Mesenchymal stem cell (in vitro differentiated cells and primary cell): ENCODE measurements at regions not wholly inside any gene's neighbourhood (a gene's known extent, or its start where the extent isn't known, plus 50 kb on each side); places are given as distances from the start of the nearest gene placed in this dataset.

Experiments
- DNase-seq: peaks from one replicate; pipeline ENCODE4 v3.0.0-alpha.2; 2013
- H2AFZ ChIP-seq: one replicate; pipeline ENCODE4 v1.6.1; 2013; ENCODE audit warnings: low read depth, mild to moderate bottlenecking, control low read depth, inconsistent platforms, low read length, moderate library complexity
- H2AK5ac ChIP-seq: 2 replicates; pipeline ENCODE4 v1.6.1; 2013; ENCODE audit warnings: low read length, moderate library complexity, mild to moderate bottlenecking, inconsistent platforms; ENCODE audit not compliant: severe bottlenecking
- H2BK120ac ChIP-seq: one replicate; pipeline ENCODE4 v1.6.1; 2013; ENCODE audit warnings: low read depth, mild to moderate bottlenecking, inconsistent platforms, low read length, moderate library complexity
- H2BK12ac ChIP-seq, 2 experiments: one replicate each; pipeline ENCODE4 v1.6.1; 2013; ENCODE audit warnings: inconsistent platforms in 2 of 2, low read length in 2 of 2, mild to moderate bottlenecking in 2 of 2, moderate library complexity in 2 of 2, control low read depth in 1 of 2
- H2BK15ac ChIP-seq: one replicate; pipeline ENCODE4 v1.6.1; 2013; ENCODE audit warnings: mild to moderate bottlenecking, low read depth, inconsistent platforms; ENCODE audit not compliant: poor library complexity, severe bottlenecking
- H2BK5ac ChIP-seq: 2 replicates; pipeline ENCODE4 v1.6.1; 2013; ENCODE audit warnings: low read depth, mild to moderate bottlenecking, low read length, control low read depth, inconsistent platforms; ENCODE audit not compliant: poor library complexity, severe bottlenecking
- H3K14ac ChIP-seq, 2 experiments: one replicate each; pipeline ENCODE4 v1.6.1; 2013; ENCODE audit warnings: inconsistent platforms in 2 of 2, low read length in 2 of 2, control low read depth in 1 of 2, mild to moderate bottlenecking in 1 of 2, moderate library complexity in 1 of 2
- H3K18ac ChIP-seq, 2 experiments: one replicate each; pipeline ENCODE4 v1.6.1; 2013; ENCODE audit warnings: inconsistent platforms in 2 of 2, low read length in 2 of 2, control low read depth in 1 of 2, low read depth in 1 of 2, mild to moderate bottlenecking in 1 of 2
- H3K23ac ChIP-seq, 2 experiments: one replicate each; pipeline ENCODE4 v1.6.1; 2013; ENCODE audit warnings: inconsistent platforms in 2 of 2, low read length in 2 of 2, mild to moderate bottlenecking in 2 of 2, moderate library complexity in 2 of 2, control low read depth in 1 of 2
- H3K27ac ChIP-seq: 2 replicates; pipeline ENCODE4 v1.5.1; 2013; ENCODE audit warnings: mild to moderate bottlenecking, moderate library complexity, low read length, control low read depth, inconsistent platforms; ENCODE audit not compliant: poor library complexity, severe bottlenecking
- H3K27me3 ChIP-seq, 2 experiments: 2 replicates each; pipeline versions ENCODE4 v1.6.1 to v1.7.0; 2013; ENCODE audit warnings: low read length in 2 of 2, mild to moderate bottlenecking in 2 of 2, moderate library complexity in 2 of 2, control low read depth in 1 of 2, inconsistent platforms in 1 of 2; ENCODE audit not compliant: control insufficient read depth in 1 of 2, insufficient read depth in 1 of 2
- H3K36me3 ChIP-seq, 2 experiments: 2 replicates each; pipeline versions ENCODE4 v1.6.1 to v1.7.0; 2013; ENCODE audit warnings: low read length in 2 of 2, control low read depth in 1 of 2, inconsistent platforms in 1 of 2, low read depth in 1 of 2, mild to moderate bottlenecking in 1 of 2; ENCODE audit not compliant: insufficient read depth in 2 of 2, control insufficient read depth in 1 of 2
- H3K4ac ChIP-seq, 2 experiments: one replicate each; pipeline ENCODE4 v1.6.1; 2013; ENCODE audit warnings: inconsistent platforms in 2 of 2, low read length in 2 of 2, mild to moderate bottlenecking in 2 of 2, moderate library complexity in 2 of 2, control low read depth in 1 of 2, low read depth in 1 of 2
- H3K4me1 ChIP-seq: 2 replicates; pipeline ENCODE4 v1.6.1; 2013; ENCODE audit warnings: low read depth, low read length, control low read depth; ENCODE audit not compliant: control insufficient read depth, insufficient read depth
- H3K4me2 ChIP-seq: 2 replicates; pipeline ENCODE4 v1.6.1; 2013; ENCODE audit warnings: low read length, mild to moderate bottlenecking, inconsistent platforms; ENCODE audit not compliant: poor library complexity, severe bottlenecking
- H3K4me3 ChIP-seq, 2 experiments: 2 replicates each; pipeline versions ENCODE4 v1.5.1 to v1.7.0; 2013; ENCODE audit warnings: low read length in 2 of 2, mild to moderate bottlenecking in 2 of 2, control low read depth in 1 of 2, low read depth in 1 of 2; ENCODE audit not compliant: insufficient read depth in 1 of 2
- H3K79me1 ChIP-seq: replicated peaks from 2 replicates; pipeline ENCODE4 v1.6.1; 2013; ENCODE audit warnings: mild to moderate bottlenecking, control low read depth, low read length, inconsistent platforms; ENCODE audit not compliant: poor library complexity, severe bottlenecking
- H3K9ac ChIP-seq: 2 replicates; pipeline ENCODE4 v1.7.0; 2013; ENCODE audit warnings: mild to moderate bottlenecking, low read length, moderate library complexity
- H3K9me3 ChIP-seq: 2 replicates; pipeline ENCODE4 v1.7.0; 2013; ENCODE audit warnings: mild to moderate bottlenecking, low read length; ENCODE audit not compliant: control insufficient read depth
- H4K8ac ChIP-seq: one replicate; pipeline ENCODE4 v1.6.1; 2013; ENCODE audit warnings: inconsistent platforms, mild to moderate bottlenecking, low read length, moderate library complexity
- H4K91ac ChIP-seq: one replicate; pipeline ENCODE4 v1.6.1; 2013; ENCODE audit warnings: mild to moderate bottlenecking, low read length, inconsistent platforms
- WGBS: methylation state at CpG from one replicate; pipeline ENCODE4 v1.1.7; 2013; ENCODE audit warnings: mixed read lengths; 5-methylcytosine and 5-hydroxymethylcytosine counted together

- no peaks in the 10 kb centered on the region for H3K4me1 ChIP-seq
- no peak overlapping the region for H4K8ac ChIP-seq
- H2BK12ac ChIP-seq: no peak overlapping the region
- H2AFZ ChIP-seq: no peak overlapping the region
- H4K91ac ChIP-seq: no peak overlapping the region
- DNase-seq: no peak
- no peak overlapping the region for H3K9ac ChIP-seq
- no peak overlapping the region for H3K4ac ChIP-seq
- no peak overlapping the region for H3K18ac ChIP-seq
- H2BK15ac ChIP-seq: no peak overlapping the region
- no peaks in the 10 kb centered on the region for H3K27me3 ChIP-seq
- WGBS: no CpG with 5 or more reads among the region's 2 CpGs
- H3K27ac ChIP-seq: no peak overlapping the region
- H3K9me3 ChIP-seq: peaks cover 7% of the 10 kb centered on the region
- no peak overlapping the region for H3K4me2 ChIP-seq
- H2AK5ac ChIP-seq: no peak overlapping the region
- H3K14ac ChIP-seq: no peak overlapping the region
- no peak overlapping the region for H2BK5ac ChIP-seq
- H3K4me3 ChIP-seq: no peak overlapping the region
- H3K79me1 ChIP-seq: no peaks in the 10 kb centered on the region
- H2BK120ac ChIP-seq: no peak overlapping the region
- H3K36me3 ChIP-seq: no peaks in the 10 kb centered on the region
- H3K23ac ChIP-seq: no peak overlapping the region
Observed at GRCh38 chr4:12041828-12042227, 613.1 kb upstream of the HS3ST1 start.

- H2BK5ac ChIP-seq: no peak overlapping the region
- H3K27ac ChIP-seq: no peak overlapping the region
- H3K9ac ChIP-seq: no peak overlapping the region
- no peak overlapping the region for H3K23ac ChIP-seq
- H2BK15ac ChIP-seq: no peak overlapping the region
- no peak overlapping the region for H4K91ac ChIP-seq
- 63% methylated on average over 3 of the region's 3 CpGs for WGBS
- no peak overlapping the region for H2AFZ ChIP-seq
- no peak overlapping the region for H3K4me3 ChIP-seq
- H3K9me3 ChIP-seq: peaks cover 11% of the 10 kb centered on the region
- no peak overlapping the region for H4K8ac ChIP-seq
- H3K4me1 ChIP-seq: no peaks in the 10 kb centered on the region
- no peaks in the 10 kb centered on the region for H3K27me3 ChIP-seq
- no peaks in the 10 kb centered on the region for H3K36me3 ChIP-seq
- no peak for DNase-seq
- H2BK12ac ChIP-seq: no peak overlapping the region
- H2BK120ac ChIP-seq: no peak overlapping the region
- no peak overlapping the region for H2AK5ac ChIP-seq
- no peak overlapping the region for H3K4ac ChIP-seq
- H3K18ac ChIP-seq: no peak overlapping the region
- no peaks in the 10 kb centered on the region for H3K79me1 ChIP-seq
- no peak overlapping the region for H3K14ac ChIP-seq
- H3K4me2 ChIP-seq: no peak overlapping the region
Observed at GRCh38 chr4:12036450-12036849, 607.8 kb upstream of the HS3ST1 start.

- Histone ChIP-seq H2BK12ac (no peak overlapping the region), H3K4ac (no peak overlapping the region), H3K27me3 (no peaks in the 10 kb centered on the region), H3K27ac (no peak overlapping the region), H4K91ac (no peak overlapping the region), H3K14ac (no peak overlapping the region), H2AK5ac (no peak overlapping the region), H3K4me2 (no peak overlapping the region), H3K18ac (no peak overlapping the region), H2BK5ac (no peak overlapping the region), H3K79me1 (no peaks in the 10 kb centered on the region), H3K9ac (no peak overlapping the region), H3K9me3 (peaks cover 20% of the 10 kb centered on the region), H3K36me3 (no peaks in the 10 kb centered on the region), H2BK120ac (no peak overlapping the region), H2BK15ac (no peak overlapping the region), H3K4me1 (no peaks in the 10 kb centered on the region), H2AFZ (no peak overlapping the region), H3K4me3 (no peak overlapping the region), H3K23ac (no peak overlapping the region), H4K8ac (no peak overlapping the region)
- WGBS: 75% methylated on average over 5 of the region's 5 CpGs
- no peak for DNase-seq
Observed at GRCh38 chr4:12028258-12028657, 599.6 kb upstream of the HS3ST1 start.

- no peaks in the 10 kb centered on the region for H3K27me3 ChIP-seq
- DNase-seq: no peak
- H2AK5ac ChIP-seq: no peak overlapping the region
- no peak overlapping the region for H3K4me3 ChIP-seq
- H3K27ac ChIP-seq: no peak overlapping the region
- no peak overlapping the region for H3K18ac ChIP-seq
- H3K4me1 ChIP-seq: no peaks in the 10 kb centered on the region
- no peak overlapping the region for H2BK12ac ChIP-seq
- no peak overlapping the region for H3K14ac ChIP-seq
- no peak overlapping the region for H4K91ac ChIP-seq
- H2BK15ac ChIP-seq: no peak overlapping the region
- no peak overlapping the region for H3K4me2 ChIP-seq
- no peak overlapping the region for H2BK5ac ChIP-seq
- H3K79me1 ChIP-seq: no peaks in the 10 kb centered on the region
- 90% methylated on average over 1 of the region's 2 CpGs for WGBS
- no peaks in the 10 kb centered on the region for H3K36me3 ChIP-seq
- no peak overlapping the region for H3K9ac ChIP-seq
- no peak overlapping the region for H2BK120ac ChIP-seq
- H3K9me3 ChIP-seq: peaks cover 14% of the 10 kb centered on the region
- no peak overlapping the region for H3K4ac ChIP-seq
- no peak overlapping the region for H3K23ac ChIP-seq
- no peak overlapping the region for H4K8ac ChIP-seq
- H2AFZ ChIP-seq: no peak overlapping the region
Observed at GRCh38 chr4:12022409-12022808, 593.7 kb upstream of the HS3ST1 start.
